NT2/D1 (cell line): ENCODE measurements at regions not wholly inside any gene's neighbourhood (a gene's known extent, or its start where the extent isn't known, plus 50 kb on each side); places are given as distances from the start of the nearest gene placed in this dataset.

Source experiments
- SUZ12 ChIP-seq: IDR thresholded peaks from 2 replicates; pipeline ENCODE4 v1.6.1; 2011; ENCODE audit not compliant: insufficient read length, insufficient read depth; ENCODE audit errors: extremely low read depth
- YY1 ChIP-seq: IDR thresholded peaks from 2 replicates; pipeline ENCODE4 v1.6.1; 2011; ENCODE audit not compliant: insufficient read length, insufficient read depth
- ZNF274 ChIP-seq: IDR thresholded peaks from 2 replicates; pipeline ENCODE4 v1.6.1; 2011; ENCODE audit warnings: mild to moderate bottlenecking, low read depth, low read length

DNA sequence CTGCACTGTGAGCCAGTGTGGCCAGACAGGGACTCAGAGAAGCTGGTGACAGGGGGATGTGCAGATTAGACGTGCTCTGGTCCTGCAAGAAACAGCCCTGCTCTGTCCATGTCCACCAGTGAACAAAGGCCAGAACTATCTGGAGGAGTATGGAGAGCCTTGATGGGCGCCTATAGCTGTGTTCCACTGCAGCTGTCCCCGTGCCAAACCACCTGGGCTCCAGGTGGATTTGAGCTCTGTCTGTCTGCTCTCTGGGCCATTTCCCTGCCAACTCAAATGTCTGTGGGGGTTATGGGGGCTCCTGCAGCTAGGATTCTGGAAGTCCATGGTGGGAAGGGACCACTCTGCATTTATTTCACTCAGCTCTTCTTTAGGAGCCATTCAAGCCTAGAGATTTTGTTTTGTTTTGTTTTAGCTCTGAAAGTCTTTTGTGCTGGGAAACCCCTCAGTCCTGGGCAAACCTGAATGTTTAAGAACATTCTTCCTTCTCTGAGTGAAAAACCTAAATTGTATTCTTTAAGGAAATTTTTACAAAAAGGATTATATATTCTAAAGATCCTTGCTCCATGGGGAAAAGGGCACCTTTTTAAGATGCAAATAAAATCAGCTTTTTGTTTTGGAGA is 1039.5 kb upstream of the SORCS1 start:
- TF ChIP-seq YY1 (no peak), ZNF274 (no peak), SUZ12 (no peak)
